Ovary (tissue), 7 donors: ENCODE measurements at regions not wholly inside any gene's neighbourhood (a gene's known extent, or its start where the extent isn't known, plus 50 kb on each side); places are given as distances from the start of the nearest gene placed in this dataset.

Experiments used
- DNase-seq, 5 donors: peaks; one replicate each; pipeline ENCODE4 v3.0.0-alpha.2; 2019 to 2020
- H3K27ac ChIP-seq, 2 donors: fragments of 200-600 bp; one replicate each; pipeline versions ENCODE4 v1.5.1 to v1.8.0; 2019 to 2022
- H3K27me3 ChIP-seq: fragments of 200-600 bp; one replicate; pipeline ENCODE4 v1.8.0; 2022
- H3K36me3 ChIP-seq: fragments of 200-600 bp; sonication (generic); one replicate; pipeline ENCODE4 v1.5.1; 2019
- H3K4me1 ChIP-seq: one replicate; pipeline ENCODE4 v1.8.1; 2013; ENCODE audit warnings: mild to moderate bottlenecking, moderate library complexity; ENCODE audit not compliant: insufficient read depth
- H3K4me3 ChIP-seq: fragments of 200-600 bp; sonication (generic); one replicate; pipeline ENCODE4 v1.5.1; 2017
- H3K9me3 ChIP-seq, 2 donors: fragments of 200-600 bp in 1 of 2; sonication (generic) in 1 of 2; one replicate each; pipeline versions ENCODE4 v1.5.1 to v1.8.1; 2013 to 2019; ENCODE audit warnings: mild to moderate bottlenecking in 1 of 2, moderate library complexity in 1 of 2
- CTCF ChIP-seq, 3 donors: fragments of 450-650 bp in 2 of 3; fragments of 200-600 bp in 1 of 3; IDR thresholded peaks; one replicate each; pipeline versions ENCODE4 v1.5.1 to v1.8.0; 2016 to 2022; ENCODE audit warnings: antibody characterized with exemption in 3 of 3, mild to moderate bottlenecking in 1 of 3
- EP300 ChIP-seq: sonication (generic); formaldehyde crosslinking; IDR thresholded peaks from one replicate; pipeline ENCODE4 v1.6.1; 2017; ENCODE audit warnings: antibody characterized with exemption
- POLR2A ChIP-seq: fragments of 450-650 bp; IDR thresholded peaks from one replicate; pipeline ENCODE4 v1.6.1; 2017; ENCODE audit warnings: antibody characterized with exemption, mild to moderate bottlenecking, moderate library complexity
- WGBS, 3 donors: extraction: QIAGEN DNeasy Blood & Tissue Kit in 1 of 3; methylation state at CpG; one replicate each; pipeline versions ENCODE4 v1.1.5 to v1.1.7; 2013 to 2017; 5-methylcytosine and 5-hydroxymethylcytosine counted together
- intact Hi-C, 4 donors: fragments of 100-400 bp; cut with DNase I; formaldehyde crosslinking; loops; one replicate each; pipeline versions ENCODE4 v1.11.0 to v1.15.1; 2022 to 2023
- donor health status: DM: no; HTN: no; CAD: no; lungs with moderate emphysema.
- donor health status: DM: no; HTN: no; CAD: no.
- donor health status: Bipolar disorder and iron deficiency.
- donor health status: DM: no; HTN: no; CAD: no.
- donor health status: DM: yes; HTN: yes; CAD: no.

GRCh38 chr6:164916087-164916486, 393.3 kb downstream of the C6orf118 start:
- no peak for TF ChIP-seq EP300

GRCh38 chr6:164911873-164912580, 397.4 kb downstream of the C6orf118 start:
- Histone ChIP-seq H3K4me3 (no peak overlapping the region), H3K27me3 (no peaks in the 10 kb centered on the region), H3K27ac (no peak overlapping the region), H3K36me3 (no peaks in the 10 kb centered on the region), H3K9me3 (peaks cover 0 to 6% of the 10 kb centered on the region in 2 donors), H3K4me1 (no peaks in the 10 kb centered on the region)
- no peak for TF ChIP-seq CTCF (IDR thresholded peaks at IDR 0.05)
- TF ChIP-seq POLR2A = no peak
- no peak for TF ChIP-seq EP300
- no peak for DNase-seq
- intact Hi-C loops = no loop called here
- WGBS, 3 donors = 30 to 42% (median 32%) methylated on average over 6 of the region's 6 CpGs

More at GRCh38 chr6:164916087-164916486, 393.3 kb downstream of the C6orf118 start:
- no peaks in the 10 kb centered on the region for H3K36me3 ChIP-seq
- no peak overlapping the region for H3K4me3 ChIP-seq
- DNase-seq = no peak
- no peaks in the 10 kb centered on the region for H3K27me3 ChIP-seq
- intact Hi-C loops = no loop called here
- 68 to 75% (median 74%) methylated on average over 3 of the region's 3 CpGs for WGBS, 3 donors
- no peaks in the 10 kb centered on the region for H3K4me1 ChIP-seq
- no peak overlapping the region for H3K27ac ChIP-seq
- H3K9me3 ChIP-seq = peaks cover 0 to 6% of the 10 kb centered on the region in 2 donors

- no peak overlapping the region for H3K27ac ChIP-seq
- no peak for DNase-seq
- H3K9me3 ChIP-seq = no peaks in the 10 kb centered on the region
- H3K36me3 ChIP-seq = no peaks in the 10 kb centered on the region
- H3K4me1 ChIP-seq = no peaks in the 10 kb centered on the region
- no peak for TF ChIP-seq EP300
- no peak for TF ChIP-seq CTCF (IDR thresholded peaks at IDR 0.05)
- no peak for TF ChIP-seq POLR2A
- intact Hi-C loops = no loop called here
- WGBS, 3 donors = 71 to 75% (median 74%) methylated on average over 2 of the region's 2 CpGs
- no peaks in the 10 kb centered on the region for H3K27me3 ChIP-seq
- no peak overlapping the region for H3K4me3 ChIP-seq
Measured at GRCh38 chr6:164911151-164911550, 398.3 kb downstream of the C6orf118 start.

GRCh38 chr6:164906766-164907165, 402.6 kb downstream of the C6orf118 start:
- no peaks in the 10 kb centered on the region for H3K9me3 ChIP-seq
- intact Hi-C loops = no loop called here
- TF ChIP-seq CTCF (IDR thresholded peaks at IDR 0.05) (no peak), EP300 (no peak), POLR2A (no peak)
- H3K27me3 ChIP-seq = no peaks in the 10 kb centered on the region
- no peak for DNase-seq
- H3K36me3 ChIP-seq = no peaks in the 10 kb centered on the region
- no peak overlapping the region for H3K4me3 ChIP-seq
- H3K27ac ChIP-seq = no peak overlapping the region
- H3K4me1 ChIP-seq = no peaks in the 10 kb centered on the region

- H3K9me3 ChIP-seq = no peaks in the 10 kb centered on the region
- H3K4me1 ChIP-seq = no peaks in the 10 kb centered on the region
- no peak for DNase-seq
- H3K36me3 ChIP-seq = no peaks in the 10 kb centered on the region
- no peak overlapping the region for H3K27ac ChIP-seq
- no peak overlapping the region for H3K4me3 ChIP-seq
- TF ChIP-seq CTCF (IDR thresholded peaks at IDR 0.05) (no peak), EP300 (no peak)
- H3K27me3 ChIP-seq = no peaks in the 10 kb centered on the region
- intact Hi-C loops = no loop called here
Measured at GRCh38 chr6:164905311-164905710, 404.1 kb downstream of the C6orf118 start.
